ENCODE measurements at regions not wholly inside any gene's neighbourhood (a gene's known extent, or its start where the extent isn't known, plus 50 kb on each side); places are given as distances from the start of the nearest gene placed in this dataset.

- Histone ChIP-seq H3K27ac (no peak overlapping the region), H3K4me3 (no peak overlapping the region)
- TF ChIP-seq CTCF (IDR thresholded peaks at IDR 0.05), result no peak
- DNase-seq (ENCODE audit: low spot score), result no peak
These were observed 183.9 kb downstream of the SNCA start for GRCh38 chr4:89653012-89653411.

GRCh38 chr4:89645482-89645881 lies 191.5 kb downstream of the SNCA start:
- Histone ChIP-seq H3K4me3 (no peak overlapping the region), H3K27ac (no peak overlapping the region)
- TF ChIP-seq CTCF (IDR thresholded peaks at IDR 0.05), result no peak
- DNase-seq (ENCODE audit: low spot score), result no peak

GRCh38 chr4:89641367-89641687 lies 195.6 kb downstream of the SNCA start:
- Histone ChIP-seq H3K4me3 (no peak overlapping the region), H3K27ac (no peak overlapping the region)
- no peak for TF ChIP-seq CTCF (IDR thresholded peaks at IDR 0.05)
- DNase-seq (ENCODE audit: low spot score), result no peak

DNA sequence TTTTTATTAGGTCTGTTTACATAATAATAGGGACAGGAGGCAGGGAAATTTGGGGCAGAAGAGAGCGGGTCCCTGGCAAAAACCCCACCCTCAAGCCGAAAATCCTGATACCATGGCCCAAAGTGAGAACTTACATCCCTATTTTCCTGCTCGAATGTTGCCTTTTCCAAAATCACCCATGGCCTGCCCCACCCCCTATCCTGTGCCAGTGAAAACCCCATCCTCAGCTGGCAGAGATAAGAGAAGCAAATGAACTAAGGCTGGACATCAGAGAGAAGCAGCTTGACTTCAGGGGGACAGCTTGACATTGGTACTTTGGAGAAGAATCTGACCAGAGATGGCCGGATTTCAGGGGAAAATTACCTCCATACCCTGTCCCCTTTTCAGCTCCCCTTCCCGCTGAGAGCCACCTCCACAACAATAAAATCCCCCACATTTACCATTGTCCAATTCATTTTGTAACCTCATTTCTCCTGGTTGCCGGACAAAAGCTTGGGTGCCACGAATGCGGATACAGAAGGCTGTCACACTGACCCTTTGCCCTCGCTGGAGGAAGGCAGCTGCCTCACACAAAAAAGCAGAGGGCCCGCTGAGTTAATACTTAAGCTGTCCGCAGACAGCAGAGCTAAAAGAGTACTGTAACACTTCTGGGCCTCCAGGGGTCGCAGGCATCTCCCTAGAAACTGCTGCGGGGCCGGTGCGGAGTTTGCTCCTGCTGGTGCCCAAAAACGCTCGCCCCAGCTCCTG lies 196.2 kb downstream of the SNCA start:
- no peak overlapping the region for H3K27ac ChIP-seq
- no peak overlapping the region for H3K4me3 ChIP-seq
- no peak for DNase-seq (ENCODE audit: low spot score)
- TF ChIP-seq CTCF (IDR thresholded peaks at IDR 0.05), result no peak

GRCh38 chr4:89639395-89639794 lies 197.6 kb downstream of the SNCA start:
- no peak overlapping the region for H3K27ac ChIP-seq
- TF ChIP-seq CTCF (IDR thresholded peaks at IDR 0.05), result no peak
- no peak for DNase-seq (ENCODE audit: low spot score)
- H3K4me3 ChIP-seq, result no peak overlapping the region

GRCh38 chr4:89625599-89626293 lies 211.2 kb downstream of the SNCA start:
- Histone ChIP-seq H3K27ac (no peak overlapping the region), H3K4me3 (no peak overlapping the region)
- no peak for DNase-seq (ENCODE audit: low spot score)
- no peak for TF ChIP-seq CTCF (IDR thresholded peaks at IDR 0.05)
